ENCODE measurements at regions not wholly inside any gene's neighbourhood (a gene's known extent, or its start where the extent isn't known, plus 50 kb on each side); places are given as distances from the start of the nearest gene placed in this dataset.

DNA sequence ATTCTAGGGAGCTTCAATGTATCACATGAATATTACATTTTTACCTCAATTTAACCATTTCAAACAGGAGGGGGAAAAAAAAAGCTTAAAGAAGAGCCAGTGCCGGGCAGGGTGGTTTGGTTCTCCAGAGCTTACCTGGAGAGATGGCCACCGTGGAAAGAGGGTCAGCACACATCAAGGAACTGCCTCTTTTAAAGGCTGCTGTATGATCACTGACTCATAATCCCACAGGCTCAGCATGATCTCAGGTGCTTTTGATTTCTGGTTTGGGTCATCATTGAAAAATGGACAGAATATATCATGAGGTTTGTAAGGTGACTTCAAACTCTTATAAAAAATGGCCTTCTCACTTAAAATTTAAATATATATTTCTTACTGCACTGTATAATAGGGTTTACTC lies 67.5 kb upstream of the MDFIC start:
- Histone ChIP-seq H3K9ac (ENCODE audit: low read depth, low read length) (no peak overlapping the region), H3K9me3 (ENCODE audit: control insufficient read depth, insufficient read depth, low read length) (no peaks in the 10 kb centered on the region), H3K27me3 (ENCODE audit: control insufficient read depth, insufficient read depth, low read length) (no peaks in the 10 kb centered on the region), H3K4me1 (ENCODE audit: control insufficient read depth, insufficient read depth, low read length) (peaks cover 24% of the 10 kb centered on the region), H3K4me3 (ENCODE audit: low read depth, low read length) (no peak overlapping the region), H3K36me3 (ENCODE audit: control insufficient read depth, insufficient read depth, low read length) (no peaks in the 10 kb centered on the region), H3K27ac (ENCODE audit: low read depth, low read length) (no peak overlapping the region)

DNA sequence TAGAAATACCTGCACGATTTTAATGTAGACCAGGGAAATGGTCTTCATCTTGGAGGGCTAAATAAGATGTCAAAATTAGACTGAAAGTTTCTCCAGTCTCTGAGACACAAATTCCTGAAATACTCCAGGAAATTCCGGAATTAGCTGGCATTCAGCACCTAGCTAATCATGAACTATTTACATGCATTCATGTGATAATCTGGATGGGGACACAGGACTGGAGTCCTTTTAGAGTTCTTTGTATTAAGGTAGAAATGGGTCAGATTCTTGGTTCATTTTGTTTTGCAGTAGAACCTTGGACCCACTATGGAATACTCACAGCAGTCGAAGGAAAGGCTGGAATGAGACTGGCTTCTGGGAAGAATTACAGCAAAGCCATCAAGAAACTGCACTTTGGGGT lies 65.3 kb upstream of the MDFIC start:
- H3K4me3 ChIP-seq (ENCODE audit: low read depth, low read length): peak overlapping the region; percentile 15; the same call in 1 of the 2 replicates

DNA sequence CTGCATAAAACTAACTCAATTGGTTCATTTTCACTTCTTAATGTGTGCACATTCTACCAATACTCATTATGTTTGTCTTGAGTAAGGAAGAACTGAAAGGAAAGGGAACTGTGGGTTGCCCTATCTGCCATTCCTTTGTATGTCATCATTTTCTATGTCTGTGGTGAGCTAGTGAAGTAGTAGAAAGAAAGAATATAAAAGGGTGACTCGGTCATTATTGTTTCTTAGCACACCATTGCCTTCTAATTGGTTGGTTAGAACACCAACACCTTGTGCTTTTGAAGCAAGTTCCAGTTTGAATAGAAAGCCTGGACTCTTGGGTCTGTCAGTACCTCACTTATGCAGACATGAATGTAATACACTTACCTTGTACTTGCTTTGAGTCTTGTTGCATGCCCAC lies 64.3 kb upstream of the MDFIC start:
- Histone ChIP-seq H3K4me1 (ENCODE audit: control insufficient read depth, insufficient read depth, low read length) (peaks cover 24% of the 10 kb centered on the region), H3K27me3 (ENCODE audit: control insufficient read depth, insufficient read depth, low read length) (no peaks in the 10 kb centered on the region), H3K36me3 (ENCODE audit: control insufficient read depth, insufficient read depth, low read length) (no peaks in the 10 kb centered on the region), H3K4me3 (ENCODE audit: low read depth, low read length) (no peak overlapping the region), H3K9me3 (ENCODE audit: control insufficient read depth, insufficient read depth, low read length) (no peaks in the 10 kb centered on the region), H3K27ac (ENCODE audit: low read depth, low read length) (no peak overlapping the region), H3K9ac (ENCODE audit: low read depth, low read length) (no peak overlapping the region)

More for the DNA sequence above, 65.3 kb upstream of the MDFIC start:
- 0 out of 2 replicates have a peak overlapping the region, but pooled peaks have one; percentile 1 for H3K9ac ChIP-seq (ENCODE audit: low read depth, low read length)
- no peaks in the 10 kb centered on the region for H3K27me3 ChIP-seq (ENCODE audit: control insufficient read depth, insufficient read depth, low read length)
- no peaks in the 10 kb centered on the region for H3K9me3 ChIP-seq (ENCODE audit: control insufficient read depth, insufficient read depth, low read length)
- H3K36me3 ChIP-seq (ENCODE audit: control insufficient read depth, insufficient read depth, low read length): no peaks in the 10 kb centered on the region
- H3K27ac ChIP-seq (ENCODE audit: low read depth, low read length): peak overlapping the region; percentile 11
- peaks cover 24% of the 10 kb centered on the region for H3K4me1 ChIP-seq (ENCODE audit: control insufficient read depth, insufficient read depth, low read length)

DNA sequence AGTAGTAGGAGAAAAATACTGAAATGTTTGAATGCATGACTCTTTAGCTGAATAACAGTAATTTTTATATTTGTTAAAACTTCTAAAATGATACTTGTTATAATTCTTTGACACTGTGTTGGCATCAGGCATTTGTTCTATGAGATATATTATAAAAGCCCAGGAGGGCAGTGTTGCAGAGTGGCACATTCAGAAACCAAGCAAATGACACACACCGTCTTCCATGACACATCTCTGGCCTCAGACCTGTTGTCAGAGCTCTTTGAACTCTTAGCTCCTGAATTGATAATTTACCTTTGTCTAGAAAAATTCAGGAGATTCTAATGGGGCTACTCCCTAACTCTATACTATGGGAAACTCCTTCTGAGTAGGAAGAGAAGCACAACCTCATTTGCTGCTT lies 62.4 kb upstream of the MDFIC start:
- Histone ChIP-seq H3K4me1 (ENCODE audit: control insufficient read depth, insufficient read depth, low read length) (peaks cover 24% of the 10 kb centered on the region), H3K9ac (ENCODE audit: low read depth, low read length) (no peak overlapping the region), H3K27ac (ENCODE audit: low read depth, low read length) (no peak overlapping the region), H3K9me3 (ENCODE audit: control insufficient read depth, insufficient read depth, low read length) (no peaks in the 10 kb centered on the region), H3K4me3 (ENCODE audit: low read depth, low read length) (no peak overlapping the region), H3K27me3 (ENCODE audit: control insufficient read depth, insufficient read depth, low read length) (no peaks in the 10 kb centered on the region), H3K36me3 (ENCODE audit: control insufficient read depth, insufficient read depth, low read length) (no peaks in the 10 kb centered on the region)

- H3K36me3 ChIP-seq (ENCODE audit: control insufficient read depth, insufficient read depth, low read length): no peaks in the 10 kb centered on the region
- no peaks in the 10 kb centered on the region for H3K9me3 ChIP-seq (ENCODE audit: control insufficient read depth, insufficient read depth, low read length)
- H3K4me1 ChIP-seq (ENCODE audit: control insufficient read depth, insufficient read depth, low read length): peaks cover 24% of the 10 kb centered on the region
- no peak overlapping the region for H3K27ac ChIP-seq (ENCODE audit: low read depth, low read length)
- no peak overlapping the region for H3K9ac ChIP-seq (ENCODE audit: low read depth, low read length)
- no peaks in the 10 kb centered on the region for H3K27me3 ChIP-seq (ENCODE audit: control insufficient read depth, insufficient read depth, low read length)
- no peak overlapping the region for H3K4me3 ChIP-seq (ENCODE audit: low read depth, low read length)
Observed at GRCh38 chr7:114860206-114860605, 61.7 kb upstream of the MDFIC start.

- Histone ChIP-seq H3K27ac (ENCODE audit: low read depth, low read length) (no peak overlapping the region), H3K4me1 (ENCODE audit: control insufficient read depth, insufficient read depth, low read length) (peaks cover 4% of the 10 kb centered on the region; the same call in 1 of the 2 replicates), H3K27me3 (ENCODE audit: control insufficient read depth, insufficient read depth, low read length) (no peaks in the 10 kb centered on the region), H3K9ac (ENCODE audit: low read depth, low read length) (no peak overlapping the region), H3K4me3 (ENCODE audit: low read depth, low read length) (no peak overlapping the region), H3K36me3 (ENCODE audit: control insufficient read depth, insufficient read depth, low read length) (no peaks in the 10 kb centered on the region), H3K9me3 (ENCODE audit: control insufficient read depth, insufficient read depth, low read length) (no peaks in the 10 kb centered on the region)
Observed at GRCh38 chr7:114862406-114862805, 59.5 kb upstream of the MDFIC start.

- Histone ChIP-seq H3K9me3 (ENCODE audit: control insufficient read depth, insufficient read depth, low read length) (no peaks in the 10 kb centered on the region), H3K9ac (ENCODE audit: low read depth, low read length) (no peak overlapping the region), H3K36me3 (ENCODE audit: control insufficient read depth, insufficient read depth, low read length) (no peaks in the 10 kb centered on the region), H3K27me3 (ENCODE audit: control insufficient read depth, insufficient read depth, low read length) (no peaks in the 10 kb centered on the region), H3K4me3 (ENCODE audit: low read depth, low read length) (no peak overlapping the region), H3K27ac (ENCODE audit: low read depth, low read length) (no peak overlapping the region), H3K4me1 (ENCODE audit: control insufficient read depth, insufficient read depth, low read length) (no peaks in the 10 kb centered on the region)
Observed at GRCh38 chr7:114864278-114864677, 57.6 kb upstream of the MDFIC start.

DNA sequence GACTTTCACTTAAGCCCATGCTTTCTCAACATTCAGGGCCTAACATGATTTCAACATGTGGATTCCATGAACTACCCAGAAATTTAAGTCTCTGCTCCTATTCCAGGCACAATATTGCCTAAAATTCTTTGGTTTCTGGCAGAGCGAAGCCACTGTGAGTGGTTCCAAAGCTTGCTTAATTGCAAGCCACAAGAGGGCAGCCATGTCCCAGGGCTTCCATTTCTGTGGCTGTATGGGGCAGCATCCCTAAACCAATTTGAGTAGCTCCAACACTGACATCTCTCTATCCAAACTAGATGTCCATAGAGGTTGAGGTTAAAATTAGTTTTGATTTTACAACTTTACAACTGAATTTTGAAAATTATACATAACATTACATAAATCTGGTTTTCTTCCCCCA lies 56.3 kb upstream of the MDFIC start:
- no peak overlapping the region for H3K9ac ChIP-seq (ENCODE audit: low read depth, low read length)

More for the DNA sequence above, 56.3 kb upstream of the MDFIC start:
- Histone ChIP-seq H3K27me3 (ENCODE audit: control insufficient read depth, insufficient read depth, low read length) (no peaks in the 10 kb centered on the region), H3K9me3 (ENCODE audit: control insufficient read depth, insufficient read depth, low read length) (no peaks in the 10 kb centered on the region), H3K36me3 (ENCODE audit: control insufficient read depth, insufficient read depth, low read length) (no peaks in the 10 kb centered on the region), H3K27ac (ENCODE audit: low read depth, low read length) (no peak overlapping the region), H3K4me3 (ENCODE audit: low read depth, low read length) (no peak overlapping the region), H3K4me1 (ENCODE audit: control insufficient read depth, insufficient read depth, low read length) (no peaks in the 10 kb centered on the region)
